Left hindlimb (tissue), 1 donor: ENCODE measurements at regions not wholly inside any gene's neighbourhood (a gene's known extent, or its start where the extent isn't known, plus 50 kb on each side); places are given as distances from the start of the nearest gene placed in this dataset.
"Not testable (repeated sequence)": the region's sequence is repeated elsewhere in the genome, so short reads cannot be mapped to it uniquely, and the experiment has no call there.

Experiments
- DNase-seq: peaks from one replicate; pipeline ENCODE4 v3.0.0-alpha.2; 2018

DNA sequence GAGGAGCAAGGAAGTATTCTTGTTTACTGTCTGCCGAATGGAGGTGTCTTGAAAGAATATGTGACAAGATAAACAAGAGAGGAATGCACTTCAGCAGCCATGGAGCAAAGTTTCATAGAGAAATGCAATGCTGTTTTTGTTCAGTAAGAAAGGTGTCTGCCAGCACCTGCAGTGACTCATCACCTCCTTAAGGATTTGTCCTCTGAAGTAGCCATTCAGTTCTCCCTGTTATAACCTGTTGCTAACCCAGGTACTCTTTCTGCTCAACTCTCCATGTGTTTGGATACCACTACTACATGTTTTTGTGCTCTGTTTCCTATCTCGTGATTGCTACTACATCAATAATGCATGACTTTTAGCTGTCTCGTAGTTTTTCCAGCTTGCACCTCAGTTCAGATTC is 328.9 kb downstream of the CHL1 start:
- DNase-seq = no peak

DNA sequence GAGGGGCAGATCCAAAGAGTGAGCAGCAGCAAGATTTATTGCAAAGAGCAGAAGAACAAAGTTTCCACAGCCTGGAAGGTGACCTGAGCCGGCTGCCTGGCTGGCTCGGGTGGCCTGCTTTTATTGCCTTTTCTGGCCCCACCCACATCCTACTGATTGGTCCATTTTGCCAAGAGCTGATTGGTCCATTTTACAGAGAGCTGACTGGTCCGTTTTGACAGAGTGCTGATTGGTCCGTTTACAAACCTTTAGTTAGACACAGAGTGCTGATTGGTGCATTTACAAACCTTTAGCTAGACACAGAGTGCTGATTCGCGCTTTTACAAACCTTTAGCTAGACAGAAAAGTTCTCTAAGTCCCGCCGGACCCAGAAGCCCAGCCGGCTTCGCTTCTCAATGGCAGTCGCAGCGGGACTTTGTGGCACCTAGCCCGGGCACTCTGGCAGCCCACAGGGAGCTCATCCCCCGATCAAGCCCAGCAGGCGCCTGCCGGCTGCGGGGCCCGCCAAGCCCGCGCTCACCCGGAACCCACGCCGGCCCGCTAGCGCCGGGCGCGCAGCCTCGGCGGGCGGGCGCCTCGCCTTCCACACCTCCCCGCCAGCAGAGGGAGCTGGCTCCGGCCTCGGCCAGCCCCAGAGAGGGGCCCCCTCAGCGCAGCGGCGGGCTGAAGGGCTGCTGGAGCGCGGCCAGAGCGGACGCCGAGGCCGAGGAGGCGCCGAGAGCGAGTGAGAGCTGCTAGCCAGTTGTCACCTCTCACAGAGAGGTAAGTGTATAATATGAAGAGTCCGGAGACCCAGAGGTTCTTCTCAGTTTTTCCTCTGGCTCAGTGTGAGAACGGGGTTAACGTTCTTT is 339.2 kb downstream of the CHL1 start:
- DNase-seq = peak; percentile 58

GRCh38 chr3:536417-536813 is 339.9 kb downstream of the CHL1 start:
- DNase-seq = no peak

DNA sequence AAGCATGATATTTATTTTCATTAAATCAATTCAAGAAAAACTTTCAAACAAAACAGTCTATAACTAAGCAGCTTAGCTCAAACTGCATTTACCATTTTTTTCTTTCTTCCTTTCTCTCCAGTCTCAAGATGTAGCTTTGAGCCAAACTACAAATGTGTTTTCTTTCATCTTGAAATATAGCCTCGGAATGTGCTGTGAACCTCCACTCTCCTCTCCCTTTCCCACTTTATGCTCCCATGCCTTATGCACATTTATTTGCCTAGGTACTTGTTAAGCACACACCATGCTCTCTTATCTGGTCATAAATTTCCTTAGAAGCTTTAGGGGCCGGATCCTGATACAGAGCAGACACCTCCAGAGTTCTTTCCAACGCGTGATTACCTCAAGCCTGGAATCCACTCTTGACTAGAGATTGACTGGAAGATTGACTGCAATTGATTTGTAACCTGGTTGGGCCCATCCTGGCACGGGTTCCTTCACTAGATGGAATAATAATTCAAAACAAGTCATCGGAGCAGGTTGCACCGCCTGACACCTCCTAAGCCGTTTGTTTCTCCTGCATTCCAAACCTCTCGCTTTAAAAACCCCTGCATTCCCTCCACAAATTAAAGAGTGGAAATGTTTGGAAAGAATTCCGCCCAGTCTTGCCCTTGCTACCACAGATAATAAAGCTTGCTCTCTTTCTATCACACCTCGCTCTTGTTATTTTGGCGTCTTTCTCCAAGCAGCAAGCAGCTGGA is 344.7 kb downstream of the CHL1 start:
- DNase-seq = no peak

- DNase-seq = no peak
Measured at GRCh38 chr3:542021-542420, 345.5 kb downstream of the CHL1 start.

DNA sequence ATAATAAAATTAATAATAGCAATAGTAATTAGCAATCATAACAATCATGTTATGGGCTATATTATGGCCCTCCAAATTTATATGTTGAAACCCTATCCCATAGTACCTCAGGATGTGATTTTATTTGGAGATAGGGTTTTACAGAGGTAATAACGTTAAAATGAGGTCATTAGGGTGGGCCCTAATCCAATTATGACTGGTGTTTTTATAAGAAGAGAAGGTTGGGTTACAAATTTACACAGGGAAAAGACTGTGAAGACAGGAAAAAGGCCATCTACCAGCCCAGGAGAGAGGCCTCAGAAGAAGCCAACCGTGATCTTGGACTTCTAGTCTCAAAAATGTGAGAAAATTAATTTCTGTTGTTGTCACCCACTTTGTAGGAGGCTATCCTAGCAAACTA is 353.1 kb downstream of the CHL1 start:
- DNase-seq = no peak

DNA sequence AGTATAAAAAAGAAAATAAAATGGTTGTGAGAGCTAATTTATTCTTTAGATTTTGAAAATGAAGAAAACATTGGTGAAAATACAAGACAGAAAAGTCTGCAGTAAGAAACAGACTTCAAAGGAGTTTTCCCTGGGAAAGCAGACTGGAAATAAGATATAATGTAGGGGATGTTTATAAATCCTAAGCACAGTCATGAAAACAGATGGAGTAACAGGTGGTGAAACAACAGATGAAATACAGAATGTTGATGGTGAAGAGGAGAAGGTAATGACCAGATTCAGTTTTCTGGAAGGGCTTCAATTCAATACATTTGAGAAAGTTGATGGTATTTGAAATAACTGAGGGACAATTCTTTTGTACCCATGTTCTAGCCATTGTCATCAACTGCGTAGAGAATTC is 353.9 kb downstream of the CHL1 start:
- DNase-seq = no peak

GRCh38 chr3:557972-558371 is 361.4 kb downstream of the CHL1 start:
- DNase-seq = no peak

- DNase-seq = no peak
Measured at GRCh38 chr3:567488-568185, 371.1 kb downstream of the CHL1 start.

GRCh38 chr3:579529-579928 is 383.0 kb downstream of the CHL1 start:
- DNase-seq = not testable (repeated sequence)

DNA sequence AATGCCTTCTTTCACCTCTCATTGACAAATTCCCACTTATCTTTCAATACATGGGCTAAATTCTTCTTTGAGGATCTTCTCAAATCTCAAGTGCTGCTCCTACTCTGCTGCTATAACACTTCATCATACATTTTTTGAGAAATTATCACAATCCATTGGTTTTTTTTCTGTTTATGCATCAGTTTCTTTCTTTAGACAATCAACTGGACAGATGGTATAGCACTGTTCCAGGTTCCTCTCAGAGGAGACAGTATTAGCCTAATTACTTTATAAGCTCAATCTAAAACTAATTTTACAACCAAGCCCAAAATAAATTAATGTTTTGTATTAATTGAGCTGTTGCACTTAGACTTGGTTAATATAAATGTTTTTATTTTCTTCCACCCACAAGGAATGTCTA is 392.5 kb downstream of the CHL1 start:
- not testable (repeated sequence) for DNase-seq

- not testable (repeated sequence) for DNase-seq
Measured at GRCh38 chr3:597304-597703, 400.7 kb downstream of the CHL1 start.

GRCh38 chr3:597746-598145 is 401.2 kb downstream of the CHL1 start:
- DNase-seq = not testable (repeated sequence)

- not testable (repeated sequence) for DNase-seq
Measured at GRCh38 chr3:607480-607879, 410.9 kb downstream of the CHL1 start.

- DNase-seq = no peak
Measured at GRCh38 chr3:621714-622113, 425.2 kb downstream of the CHL1 start.

DNA sequence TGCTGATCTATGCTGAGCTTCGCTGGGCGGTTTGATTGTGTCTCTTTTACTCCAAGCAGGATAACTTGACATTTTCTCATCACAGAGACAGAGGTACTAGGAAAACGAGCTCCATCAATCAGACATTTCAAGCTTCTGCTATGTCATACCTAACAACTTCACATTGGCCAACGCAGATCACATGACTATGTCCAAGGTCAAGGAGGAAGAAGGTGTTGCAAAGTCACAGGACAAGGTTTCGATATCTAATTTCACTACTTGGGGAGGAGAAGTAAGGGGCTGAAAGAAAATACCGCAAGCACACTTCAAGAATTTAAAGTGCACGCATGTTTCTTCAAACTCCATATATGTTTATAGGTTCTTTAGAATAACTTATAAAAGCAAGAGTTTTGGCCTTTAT is 425.8 kb downstream of the CHL1 start:
- DNase-seq = no peak

DNA sequence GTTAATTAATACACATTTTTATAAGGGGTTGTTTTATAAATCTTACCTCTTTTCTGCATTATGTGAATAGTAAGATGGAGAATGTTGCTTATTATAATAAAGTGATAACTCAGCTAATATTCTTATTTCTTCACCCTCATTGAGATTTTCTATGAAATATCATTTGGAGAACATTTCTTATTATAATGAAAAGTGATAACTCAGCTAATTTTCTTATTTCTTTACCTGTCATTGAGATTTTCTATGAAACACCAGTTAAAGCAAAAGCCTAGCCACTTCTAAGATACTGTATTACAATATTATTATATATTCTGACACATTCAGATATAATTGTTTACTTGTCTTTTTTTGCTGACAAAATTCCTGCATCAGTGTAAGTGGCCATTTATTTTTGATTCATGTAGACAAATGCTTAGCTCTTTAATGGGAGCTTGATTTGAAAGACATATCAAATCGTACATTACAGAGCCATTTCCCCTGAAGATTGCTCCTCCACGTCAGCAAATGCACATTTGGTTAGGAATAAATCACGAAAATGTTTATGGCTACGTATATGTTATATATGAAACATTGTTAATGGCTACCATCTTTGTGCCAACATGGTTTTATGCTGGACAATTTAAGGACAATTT is 427.5 kb downstream of the CHL1 start:
- DNase-seq = no peak

GRCh38 chr3:632571-633170 is 436.1 kb downstream of the CHL1 start:
- peak; percentile 45 for DNase-seq

- no peak for DNase-seq
Measured at GRCh38 chr3:634511-634910, 437.9 kb downstream of the CHL1 start.

- no peak for DNase-seq
Measured at GRCh38 chr3:635393-635792, 438.8 kb downstream of the CHL1 start.

GRCh38 chr3:643376-643775 is 446.8 kb downstream of the CHL1 start:
- no peak for DNase-seq

DNA sequence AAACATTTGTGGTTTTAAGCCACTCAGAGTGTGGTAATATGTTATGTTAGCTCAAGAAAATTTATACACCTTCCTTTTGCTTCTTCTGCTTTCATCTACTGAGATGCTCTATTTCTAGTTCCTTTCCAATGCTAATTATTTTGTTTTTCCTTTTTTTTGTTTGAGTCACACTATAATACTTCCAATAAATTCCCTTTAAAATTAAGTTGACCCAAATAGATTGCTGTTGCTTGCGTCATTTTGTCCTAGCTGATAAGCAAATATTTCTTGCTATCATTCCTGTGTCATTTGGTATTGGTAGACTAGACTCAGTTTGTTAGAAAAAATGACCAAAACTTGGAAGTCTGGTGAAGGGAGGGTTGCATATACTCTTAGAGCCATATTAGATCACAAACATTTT is 437.0 kb upstream of the CNTN6 start:
- DNase-seq = no peak

GRCh38 chr3:661356-661755 is 431.5 kb upstream of the CNTN6 start:
- no peak for DNase-seq
